Endodermal cell (in vitro differentiated cells): ENCODE measurements at regions not wholly inside any gene's neighbourhood (a gene's known extent, or its start where the extent isn't known, plus 50 kb on each side); places are given as distances from the start of the nearest gene placed in this dataset.

Experiments used
- DNase-seq: peaks from one replicate; pipeline ENCODE4 v3.0.0-alpha.2; 2017
- H3K27ac ChIP-seq: 2 replicates; pipeline ENCODE4 v1.5.1; 2013; ENCODE audit warnings: mild to moderate bottlenecking, low read depth, low read length, moderate library complexity
- H3K27me3 ChIP-seq: 2 replicates; pipeline ENCODE4 v1.6.1; 2013; ENCODE audit warnings: mild to moderate bottlenecking, low read length, moderate library complexity; ENCODE audit not compliant: insufficient read depth, control insufficient read depth, poor library complexity, severe bottlenecking
- H3K36me3 ChIP-seq: 2 replicates; pipeline ENCODE4 v1.7.0; 2013; ENCODE audit warnings: mild to moderate bottlenecking, low read length, moderate library complexity; ENCODE audit not compliant: control insufficient read depth, insufficient read depth
- H3K4me1 ChIP-seq: one replicate; pipeline ENCODE4 v1.7.0; 2013; ENCODE audit warnings: low read length; ENCODE audit not compliant: control insufficient read depth, insufficient read depth
- H3K4me3 ChIP-seq: 2 replicates; pipeline ENCODE4 v1.5.1; 2013; ENCODE audit warnings: mild to moderate bottlenecking, low read length, moderate library complexity
- H3K9ac ChIP-seq: 2 replicates; pipeline ENCODE4 v1.6.1; 2013; ENCODE audit warnings: mild to moderate bottlenecking, low read length, moderate library complexity; ENCODE audit not compliant: poor library complexity, severe bottlenecking; ENCODE audit errors: extremely low read depth
- H3K9me3 ChIP-seq: 2 replicates; pipeline ENCODE4 v1.6.1; 2013; ENCODE audit warnings: mild to moderate bottlenecking, low read length, moderate library complexity; ENCODE audit not compliant: control insufficient read depth
- H3K27ac Mint-ChIP-seq: 2 replicates; pipeline ENCODE4 v1.8.0; 2020; ENCODE audit warnings: mixed read lengths
- H3K27me3 Mint-ChIP-seq: 2 replicates; pipeline ENCODE4 v1.8.0; 2021; ENCODE audit warnings: mild to moderate bottlenecking, mixed read lengths; ENCODE audit not compliant: insufficient read depth
- H3K36me3 Mint-ChIP-seq: 2 replicates; pipeline ENCODE4 v1.8.0; 2020; ENCODE audit warnings: low read depth, mixed read lengths
- H3K4me1 Mint-ChIP-seq: 2 replicates; pipeline ENCODE4 v1.8.0; 2020; ENCODE audit warnings: mixed read lengths
- H3K4me3 Mint-ChIP-seq: 2 replicates; pipeline ENCODE4 v1.8.0; 2020; ENCODE audit warnings: mild to moderate bottlenecking, moderate library complexity, mixed read lengths
- H3K9me3 Mint-ChIP-seq: 2 replicates; pipeline ENCODE4 v1.8.0; 2020; ENCODE audit warnings: mild to moderate bottlenecking, mixed read lengths
- CTCF ChIP-seq: fragments of 200-600 bp; sonication (generic); conservative IDR thresholded peaks from 2 replicates; pipeline ENCODE4 v1.5.0; 2021; ENCODE audit warnings: antibody characterized with exemption, mild to moderate bottlenecking
- WGBS, 2 experiments: methylation state at CpG; one replicate each; pipeline versions ENCODE4 v1.1.5 to v1.1.7; 2013; ENCODE audit warnings: missing lambda C conversion rate in 2 of 2, mixed read lengths in 1 of 2; ENCODE audit not compliant: insufficient coverage in 1 of 2, insufficient read length in 1 of 2; 5-methylcytosine and 5-hydroxymethylcytosine counted together

- 92 to 93% methylated on average over 15 of the region's 15 CpGs for WGBS, 2 experiments
- H3K9me3 ChIP-seq, result no peaks in the 10 kb centered on the region
- no peak for DNase-seq
- no peaks in the 10 kb centered on the region for H3K9me3 Mint-ChIP-seq
- no peaks in the 10 kb centered on the region for H3K36me3 ChIP-seq
- H3K27ac ChIP-seq, result no peak overlapping the region
- no peaks in the 10 kb centered on the region for H3K27me3 Mint-ChIP-seq
- no peak overlapping the region for H3K9ac ChIP-seq
- H3K36me3 Mint-ChIP-seq, result no peaks in the 10 kb centered on the region
- H3K4me3 ChIP-seq, result no peak overlapping the region
- no peaks in the 10 kb centered on the region for H3K4me1 Mint-ChIP-seq
- no peak for TF ChIP-seq CTCF
- H3K4me3 Mint-ChIP-seq, result no peak overlapping the region
- no peaks in the 10 kb centered on the region for H3K27me3 ChIP-seq
- H3K4me1 ChIP-seq, result no peaks in the 10 kb centered on the region
- H3K27ac Mint-ChIP-seq, result no peak overlapping the region
These were observed 652.0 kb upstream of the NOX3 start for GRCh38 chr6:156107624-156108101.

GRCh38 chr6:156102129-156102528, 646.5 kb upstream of the NOX3 start:
- 84 to 86% methylated on average over 2 to 3 of the region's 3 CpGs for WGBS, 2 experiments
- no peaks in the 10 kb centered on the region for H3K4me1 Mint-ChIP-seq
- peak; percentile 63 for TF ChIP-seq CTCF
- no peaks in the 10 kb centered on the region for H3K9me3 Mint-ChIP-seq
- no peaks in the 10 kb centered on the region for H3K27me3 ChIP-seq
- H3K4me1 ChIP-seq, result no peaks in the 10 kb centered on the region
- peak; percentile 52 for DNase-seq
- no peaks in the 10 kb centered on the region for H3K27me3 Mint-ChIP-seq
- no peaks in the 10 kb centered on the region for H3K36me3 ChIP-seq
- H3K4me3 Mint-ChIP-seq, result no peak overlapping the region
- H3K27ac ChIP-seq, result no peak overlapping the region
- H3K4me3 ChIP-seq, result no peak overlapping the region
- H3K36me3 Mint-ChIP-seq, result no peaks in the 10 kb centered on the region
- no peak overlapping the region for H3K27ac Mint-ChIP-seq
- H3K9me3 ChIP-seq, result no peaks in the 10 kb centered on the region
- H3K9ac ChIP-seq, result no peak overlapping the region

- Histone ChIP-seq H3K4me3 (no peak overlapping the region), H3K9me3 (no peaks in the 10 kb centered on the region), H3K36me3 (no peaks in the 10 kb centered on the region), H3K9ac (no peak overlapping the region), H3K4me1 (no peaks in the 10 kb centered on the region), H3K27me3 (no peaks in the 10 kb centered on the region), H3K27ac (no peak overlapping the region)
- WGBS, 2 experiments, result 100% methylated on average over 1 of the region's 1 CpG
- no peak for TF ChIP-seq CTCF
- DNase-seq, result no peak
- H3K36me3 Mint-ChIP-seq, result no peaks in the 10 kb centered on the region
- H3K4me1 Mint-ChIP-seq, result no peaks in the 10 kb centered on the region
- no peak overlapping the region for H3K4me3 Mint-ChIP-seq
- no peaks in the 10 kb centered on the region for H3K9me3 Mint-ChIP-seq
- H3K27ac Mint-ChIP-seq, result no peak overlapping the region
- H3K27me3 Mint-ChIP-seq, result no peaks in the 10 kb centered on the region
These were observed 643.2 kb upstream of the NOX3 start for GRCh38 chr6:156098839-156099238.
